Astrocyte of the cerebellum (primary cell): ENCODE measurements at regions not wholly inside any gene's neighbourhood (a gene's known extent, or its start where the extent isn't known, plus 50 kb on each side); places are given as distances from the start of the nearest gene placed in this dataset.

ENCODE experiments used
- DNase-seq: peaks from one replicate; pipeline ENCODE4 v3.0.0-alpha.2; 2011; ENCODE audit warnings: low read depth
- H3K4me3 ChIP-seq: 2 replicates; pipeline ENCODE4 v1.5.1; 2011; ENCODE audit warnings: mild to moderate bottlenecking, low read depth, low read length, moderate library complexity
- in situ Hi-C: cut with HindIII; loops from 2 replicates; pipeline ENCODE4 v1.10.0; 2017; ENCODE audit warnings: low sequenced_read_pairs
- TF ChIP-seq, protein P1 (sequence below): IDR thresholded peaks from 2 replicates; pipeline ENCODE4 v1.5.1; 2012; ENCODE audit warnings: low read length, low read depth, moderate library complexity, mild to moderate bottlenecking; ENCODE audit errors: missing control alignments

DNA sequence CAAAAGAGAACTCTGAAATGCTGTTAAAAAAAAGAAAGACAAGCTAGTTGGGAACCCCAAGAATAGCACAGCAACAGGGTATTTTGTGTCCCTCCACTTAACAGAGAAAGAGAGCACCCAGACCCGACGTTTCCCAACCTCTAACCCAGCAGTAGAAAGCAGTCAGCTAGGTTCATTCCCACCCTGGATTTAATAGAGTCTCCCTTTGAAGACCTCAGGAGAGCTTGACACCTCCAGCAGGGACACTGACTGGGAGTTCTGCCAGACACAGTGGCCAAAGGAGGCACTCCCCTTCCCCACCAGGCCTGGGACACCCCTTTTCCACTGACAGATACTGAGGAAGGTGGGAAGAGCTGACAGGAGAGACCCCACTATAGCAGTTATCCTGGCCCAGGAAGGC is 337.5 kb upstream of the MSX2 start:
- DNase-seq, result no peak
- in situ Hi-C loops, result no loop called here
- no peak overlapping the region for H3K4me3 ChIP-seq
- TF ChIP-seq, protein P1, sequence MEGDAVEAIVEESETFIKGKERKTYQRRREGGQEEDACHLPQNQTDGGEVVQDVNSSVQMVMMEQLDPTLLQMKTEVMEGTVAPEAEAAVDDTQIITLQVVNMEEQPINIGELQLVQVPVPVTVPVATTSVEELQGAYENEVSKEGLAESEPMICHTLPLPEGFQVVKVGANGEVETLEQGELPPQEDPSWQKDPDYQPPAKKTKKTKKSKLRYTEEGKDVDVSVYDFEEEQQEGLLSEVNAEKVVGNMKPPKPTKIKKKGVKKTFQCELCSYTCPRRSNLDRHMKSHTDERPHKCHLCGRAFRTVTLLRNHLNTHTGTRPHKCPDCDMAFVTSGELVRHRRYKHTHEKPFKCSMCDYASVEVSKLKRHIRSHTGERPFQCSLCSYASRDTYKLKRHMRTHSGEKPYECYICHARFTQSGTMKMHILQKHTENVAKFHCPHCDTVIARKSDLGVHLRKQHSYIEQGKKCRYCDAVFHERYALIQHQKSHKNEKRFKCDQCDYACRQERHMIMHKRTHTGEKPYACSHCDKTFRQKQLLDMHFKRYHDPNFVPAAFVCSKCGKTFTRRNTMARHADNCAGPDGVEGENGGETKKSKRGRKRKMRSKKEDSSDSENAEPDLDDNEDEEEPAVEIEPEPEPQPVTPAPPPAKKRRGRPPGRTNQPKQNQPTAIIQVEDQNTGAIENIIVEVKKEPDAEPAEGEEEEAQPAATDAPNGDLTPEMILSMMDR, result no peak

GRCh38 chr5:174387448-174387847 is 336.9 kb upstream of the MSX2 start:
- no peak overlapping the region for H3K4me3 ChIP-seq
- DNase-seq, result no peak
- in situ Hi-C loops, result no loop called here
- TF ChIP-seq, protein P1, result no peak

GRCh38 chr5:174392892-174393291 is 331.5 kb upstream of the MSX2 start:
- H3K4me3 ChIP-seq, result no peak overlapping the region
- TF ChIP-seq, protein P1, result no peak
- in situ Hi-C loops, result no loop called here
- no peak for DNase-seq

- H3K4me3 ChIP-seq, result no peak overlapping the region
- TF ChIP-seq, protein P1, result no peak
- DNase-seq, result no peak
- in situ Hi-C loops, result no loop called here
Observed at GRCh38 chr5:174396541-174396940, 327.8 kb upstream of the MSX2 start.

- no peak for DNase-seq
- TF ChIP-seq, protein P1, result no peak
- in situ Hi-C loops, result no loop called here
- H3K4me3 ChIP-seq, result no peak overlapping the region
Observed at GRCh38 chr5:174397206-174397605, 327.2 kb upstream of the MSX2 start.

GRCh38 chr5:174398171-174398570 is 326.2 kb upstream of the MSX2 start:
- DNase-seq, result no peak
- no peak overlapping the region for H3K4me3 ChIP-seq
- in situ Hi-C loops, result no loop called here
- TF ChIP-seq, protein P1, result no peak

DNA sequence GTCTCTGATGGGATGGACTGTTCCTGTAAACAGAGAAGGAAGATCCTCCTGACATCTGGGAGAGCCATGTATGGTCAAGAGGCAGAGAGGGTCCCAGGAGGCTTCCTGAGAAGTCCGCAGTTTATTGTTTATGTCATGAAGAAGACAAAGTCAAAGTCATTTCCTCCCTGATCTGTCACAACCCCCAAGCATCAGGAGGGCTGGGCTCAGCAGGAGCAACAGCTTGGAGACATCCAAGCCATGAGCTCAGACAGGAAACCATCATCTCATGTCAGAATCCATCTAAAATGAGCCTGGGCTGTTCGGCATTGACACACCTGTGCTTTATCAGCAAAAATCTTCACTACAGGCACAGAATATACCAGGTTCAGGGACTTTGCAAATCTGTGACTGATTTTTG is 325.0 kb upstream of the MSX2 start:
- TF ChIP-seq, protein P1, result no peak
- in situ Hi-C loops, result no loop called here
- no peak for DNase-seq
- H3K4me3 ChIP-seq, result no peak overlapping the region
